SK-N-SH (cell line): ENCODE measurements at regions not wholly inside any gene's neighbourhood (a gene's known extent, or its start where the extent isn't known, plus 50 kb on each side); places are given as distances from the start of the nearest gene placed in this dataset.

Experiments
- CTCF ChIA-PET: fragments of 300-600, 350-600 bp; formaldehyde crosslinking; extraction: SDS; loops from one replicate; lab custom pipeline; 2021; lab: Yijun Ruan, JAX
- POLR2A ChIA-PET: fragments of 350-600 bp; sonication (Branson Sonifier 250); formaldehyde crosslinking; extraction: SDS; loops from one replicate; lab custom pipeline; 2020; ENCODE audit warnings: antibody characterized with exemption, inconsistent platforms; lab: Yijun Ruan, JAX
- DNase-seq: peaks from one replicate; pipeline ENCODE4 v3.0.0; 2012
- H2AFZ ChIP-seq: fragments of 200-600 bp; sonication (generic); 2 replicates; pipeline ENCODE4 v1.8.1; 2016; ENCODE audit warnings: antibody characterized with exemption, mild to moderate bottlenecking, low read depth
- H3F3A ChIP-seq: fragments of 200-600 bp; sonication (generic); replicated peaks from 2 replicates; pipeline ENCODE3; 2016; ENCODE audit warnings: antibody characterized with exemption, mild to moderate bottlenecking; ENCODE audit not compliant: insufficient read depth
- H3K27ac ChIP-seq, 2 experiments: fragments of 200-500 bp in 1 of 2; fragments of 200-600 bp in 1 of 2; sonication (Bioruptor generic) in 1 of 2; sonication (generic), shearing (Covaris generic) in 1 of 2; 2 replicates each; pipeline versions ENCODE4 v1.5.1 to v1.6.1; 2014 to 2016; ENCODE audit warnings: low read depth in 2 of 2, inconsistent platforms in 1 of 2, low read length in 1 of 2, mild to moderate bottlenecking in 1 of 2, mixed read lengths in 1 of 2
- H3K27me3 ChIP-seq: fragments of 200-600 bp; sonication (generic), shearing (Covaris generic); 2 replicates; pipeline ENCODE4 v1.6.1; 2016; ENCODE audit warnings: mixed run types; ENCODE audit not compliant: insufficient read depth
- H3K36me3 ChIP-seq, 2 experiments: fragments of 200-500 bp in 1 of 2; fragments of 200-600 bp in 1 of 2; sonication (Bioruptor generic) in 1 of 2; sonication (generic) in 1 of 2; replicated peaks in 1 of 2; 2 replicates each; pipeline versions ENCODE3 to v1.5.1; 2014 to 2016; ENCODE audit warnings: low read length in 1 of 2, mild to moderate bottlenecking in 1 of 2; ENCODE audit not compliant: insufficient read depth in 2 of 2, control insufficient read depth in 1 of 2
- H3K4me1 ChIP-seq, 2 experiments: fragments of 200-500 bp in 1 of 2; fragments of 200-600 bp in 1 of 2; sonication (Bioruptor generic) in 1 of 2; sonication (generic), shearing (Covaris generic) in 1 of 2; 2 replicates each; pipeline versions ENCODE4 v1.5.1 to v1.6.1; 2014 to 2016; ENCODE audit warnings: low read depth in 1 of 2, low read length in 1 of 2, mixed run types in 1 of 2; ENCODE audit not compliant: insufficient read depth in 2 of 2, control insufficient read depth in 1 of 2
- H3K4me2 ChIP-seq: fragments of 200-600 bp; sonication (generic), shearing (Covaris generic); 2 replicates; pipeline ENCODE4 v1.6.1; 2017; ENCODE audit warnings: mixed run types
- H3K4me3 ChIP-seq, 2 experiments: fragments of 200-500 bp in 1 of 2; fragments of 200-600 bp in 1 of 2; sonication (Bioruptor generic) in 1 of 2; sonication (generic), shearing (Covaris generic) in 1 of 2; 2 replicates each; pipeline versions ENCODE4 v1.5.1 to v1.8.1; 2014 to 2016; ENCODE audit warnings: low read depth in 2 of 2, inconsistent platforms in 1 of 2, low read length in 1 of 2, mild to moderate bottlenecking in 1 of 2, mixed read lengths in 1 of 2, moderate library complexity in 1 of 2
- H3K79me2 ChIP-seq: fragments of 200-600 bp; sonication (generic); 2 replicates; pipeline ENCODE4 v1.8.1; 2017; ENCODE audit warnings: mild to moderate bottlenecking; ENCODE audit not compliant: insufficient read depth
- H3K9ac ChIP-seq: fragments of 200-600 bp; sonication (generic); 2 replicates; pipeline ENCODE4 v1.6.1; 2017; ENCODE audit warnings: mixed run types
- H3K9me2 ChIP-seq: fragments of 200-600 bp; sonication (generic); 2 replicates; pipeline ENCODE4 v1.6.1; 2017; ENCODE audit warnings: mixed run types
- H3K9me3 ChIP-seq: fragments of 200-600 bp; sonication (generic); 2 replicates; pipeline ENCODE4 v1.6.1; 2017; ENCODE audit warnings: mixed run types, mild to moderate bottlenecking, moderate library complexity
- H4K20me1 ChIP-seq: fragments of 200-600 bp; sonication (generic); 2 replicates; pipeline ENCODE4 v1.6.1; 2017; ENCODE audit warnings: mild to moderate bottlenecking, mixed run types; ENCODE audit not compliant: insufficient read depth
- FOSL2 ChIP-seq: IDR thresholded peaks from 2 replicates; pipeline ENCODE4 v1.4.0; 2012; ENCODE audit warnings: low read depth, mild to moderate bottlenecking, moderate library complexity, borderline replicate concordance
- FOXM1 ChIP-seq: IDR thresholded peaks from 2 replicates; pipeline ENCODE4 v1.4.0; 2012; ENCODE audit warnings: low read depth, mild to moderate bottlenecking
- MEF2A ChIP-seq: IDR thresholded peaks from 2 replicates; pipeline ENCODE4 v1.4.0; 2012; ENCODE audit warnings: low read depth, borderline replicate concordance
- RAD21 ChIP-seq: IDR thresholded peaks from 2 replicates; pipeline ENCODE4 v1.6.1; 2012; ENCODE audit warnings: mild to moderate bottlenecking, low read length
- RXRA ChIP-seq: IDR thresholded peaks from 2 replicates; pipeline ENCODE4 v1.4.0; 2012; ENCODE audit warnings: low read depth, mild to moderate bottlenecking, borderline replicate concordance
- SIN3A ChIP-seq: IDR thresholded peaks from 2 replicates; pipeline ENCODE4 v1.6.1; 2012; ENCODE audit warnings: low read depth, mild to moderate bottlenecking, low read length, moderate library complexity, borderline replicate concordance
- SMC3 ChIP-seq: IDR thresholded peaks from 2 replicates; pipeline ENCODE4 v1.6.1; 2012; ENCODE audit warnings: low read depth, low read length, improper control_type of control experiment
- USF1 ChIP-seq: IDR thresholded peaks from 2 replicates; pipeline ENCODE4 v1.4.0; 2012; ENCODE audit warnings: low read depth, borderline replicate concordance
- USF2 ChIP-seq: fragments of 150-350 bp; IDR thresholded peaks from 2 replicates; pipeline ENCODE4 v1.6.1; 2017; ENCODE audit warnings: antibody characterized with exemption, low read length, low read depth, borderline replicate concordance
- YY1 ChIP-seq: IDR thresholded peaks from 2 replicates; pipeline ENCODE4 v1.4.0; 2012; ENCODE audit warnings: low read depth, mild to moderate bottlenecking
- ZBTB33 ChIP-seq: IDR thresholded peaks from 2 replicates; pipeline ENCODE4 v1.4.0; 2012; ENCODE audit warnings: low read depth, borderline replicate concordance
- WGBS: methylation state at CpG from one replicate; pipeline ENCODE4 v1.1.6; 2017; ENCODE audit warnings: low lambda C conversion rate; 5-methylcytosine and 5-hydroxymethylcytosine counted together

- H3K4me2 ChIP-seq = no peak overlapping the region
- no peak overlapping the region for H3K27ac ChIP-seq
- H2AFZ ChIP-seq = no peak overlapping the region
- CTCF ChIA-PET = interaction anchor here (1.0 to 1.9 kb wide), 3 partner anchors 12 to 704 kb away, joined by 3 to 4 read pairs (median 3); no protein-coding TSS in a partner anchor
- H3K4me3 ChIP-seq = no peak overlapping the region
- WGBS = 25% methylated on average over 6 of the region's 6 CpGs
- no peaks in the 10 kb centered on the region for H3F3A ChIP-seq
- H3K9me2 ChIP-seq = no peaks in the 10 kb centered on the region
- POLR2A ChIA-PET = no interaction called here
- no peak for DNase-seq
- no peaks in the 10 kb centered on the region for H3K36me3 ChIP-seq
- H3K27me3 ChIP-seq = no peaks in the 10 kb centered on the region
- no peak overlapping the region for H3K9ac ChIP-seq
- no peaks in the 10 kb centered on the region; a peak in 1 of 4 replicates for H3K4me1 ChIP-seq
- H3K79me2 ChIP-seq = no peaks in the 10 kb centered on the region
- H4K20me1 ChIP-seq = no peaks in the 10 kb centered on the region
- no peaks in the 10 kb centered on the region for H3K9me3 ChIP-seq
- TF ChIP-seq FOSL2 (no peak), RAD21 (no peak), YY1 (no peak), RXRA (no peak), MEF2A (no peak), ZBTB33 (no peak)
Measured at GRCh38 chr2:21821672-21822227, 698.0 kb downstream of the TDRD15 start.

- H2AFZ ChIP-seq = no peak overlapping the region
- POLR2A ChIA-PET = no interaction called here
- H3F3A ChIP-seq = no peaks in the 10 kb centered on the region
- no peak overlapping the region for H3K27ac ChIP-seq
- H3K36me3 ChIP-seq = no peaks in the 10 kb centered on the region
- no peak overlapping the region for H3K9ac ChIP-seq
- 20% methylated on average over 2 of the region's 2 CpGs for WGBS
- no peak overlapping the region for H3K4me2 ChIP-seq
- no peak for DNase-seq
- no peak for TF ChIP-seq USF2
- no peak for TF ChIP-seq USF1
- no peak for TF ChIP-seq SIN3A
- no peak for TF ChIP-seq YY1
- TF ChIP-seq SMC3 = no peak
- no peak for TF ChIP-seq FOXM1
- TF ChIP-seq, all 33 proteins: peak for 0
- CTCF ChIA-PET = interaction anchor here (1.2 to 1.9 kb wide), 2 partner anchors 13 to 705 kb away, joined by 3 to 4 read pairs; no protein-coding TSS in a partner anchor
- Histone ChIP-seq H3K79me2 (no peaks in the 10 kb centered on the region), H3K27me3 (no peaks in the 10 kb centered on the region), H3K4me3 (no peak overlapping the region), H3K9me3 (0 out of 2 replicates have a peak, but pooled peaks cover 4% of the 10 kb centered on the region), H3K9me2 (no peaks in the 10 kb centered on the region), H4K20me1 (no peaks in the 10 kb centered on the region), H3K4me1 (no peaks in the 10 kb centered on the region; a peak in 1 of 4 replicates)
Measured at GRCh38 chr2:21822505-21822904, 698.7 kb downstream of the TDRD15 start.
